ENCODE measurements at regions not wholly inside any gene's neighbourhood (a gene's known extent, or its start where the extent isn't known, plus 50 kb on each side); places are given as distances from the start of the nearest gene placed in this dataset.

DNA sequence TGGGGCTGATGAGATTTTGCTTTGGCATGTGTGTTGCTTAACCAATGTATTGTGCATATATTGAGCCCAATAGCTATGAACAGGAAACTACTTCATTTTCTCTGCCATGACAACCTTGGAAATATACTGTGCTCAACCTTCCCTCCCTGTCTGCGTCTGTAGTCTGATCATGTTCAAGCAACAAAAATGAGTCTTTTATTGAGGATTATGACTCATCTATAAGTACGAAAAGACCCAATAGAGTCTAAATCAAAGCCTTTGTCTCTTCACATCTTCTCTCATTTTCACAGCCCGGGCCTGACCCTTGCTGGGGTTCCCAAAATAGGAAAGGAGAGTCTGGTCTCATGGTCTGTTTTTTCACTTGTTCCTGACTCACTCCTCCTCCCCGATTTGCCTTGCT is 158.2 kb downstream of the CAND1 start:
- DNase-seq (ENCODE audit: low read depth), result no peak

DNA sequence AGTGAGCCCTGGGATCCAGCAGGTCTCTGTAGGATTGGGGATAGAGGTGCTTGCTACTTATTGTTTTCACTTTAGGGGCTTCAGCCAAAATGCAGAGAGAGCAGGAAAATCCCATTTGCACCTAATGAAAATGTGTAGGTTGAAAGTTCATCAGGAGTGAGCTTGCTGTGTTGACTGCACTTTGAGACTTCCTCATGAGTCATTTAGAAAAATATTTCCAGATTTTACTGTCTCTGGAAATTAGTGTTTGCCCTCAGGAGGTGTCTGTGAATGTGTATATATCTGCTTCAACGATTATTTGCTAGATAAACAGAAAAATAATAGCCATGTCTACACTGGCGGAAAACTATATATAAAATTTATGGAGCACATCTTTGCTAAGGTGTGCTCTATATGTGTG is 159.3 kb downstream of the CAND1 start:
- DNase-seq (ENCODE audit: low read depth), result no peak

DNA sequence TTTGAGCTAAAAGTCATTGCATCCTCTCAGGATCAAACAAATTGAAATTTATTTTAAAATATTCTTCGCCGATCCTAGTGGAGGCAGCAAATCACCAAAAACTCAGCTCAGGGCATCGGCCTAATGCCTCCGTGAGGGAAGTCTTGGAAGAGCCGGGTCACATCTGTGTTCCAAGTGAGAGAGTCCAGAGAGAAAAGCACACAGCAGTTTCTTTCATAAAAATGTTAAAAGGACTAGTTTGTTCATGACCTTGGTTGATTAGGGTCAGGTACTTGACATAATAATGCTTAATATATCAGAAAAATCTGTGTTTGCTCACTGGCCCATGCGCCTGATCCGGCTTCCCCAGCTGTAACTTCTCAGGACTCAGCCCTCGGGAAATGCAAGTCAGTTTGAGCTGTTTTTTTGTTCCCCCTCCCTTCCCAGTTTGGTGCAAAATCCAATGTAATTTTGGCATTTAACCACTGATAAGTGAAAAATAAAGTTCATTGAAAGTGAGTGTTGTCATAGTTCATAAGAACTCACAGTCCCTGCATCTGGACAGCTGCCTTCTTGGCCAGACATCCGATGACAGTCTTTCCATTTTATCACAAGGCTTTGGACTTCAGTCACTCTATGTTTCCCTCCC is 161.7 kb downstream of the CAND1 start:
- peak; percentile 27 for DNase-seq (ENCODE audit: low read depth)

DNA sequence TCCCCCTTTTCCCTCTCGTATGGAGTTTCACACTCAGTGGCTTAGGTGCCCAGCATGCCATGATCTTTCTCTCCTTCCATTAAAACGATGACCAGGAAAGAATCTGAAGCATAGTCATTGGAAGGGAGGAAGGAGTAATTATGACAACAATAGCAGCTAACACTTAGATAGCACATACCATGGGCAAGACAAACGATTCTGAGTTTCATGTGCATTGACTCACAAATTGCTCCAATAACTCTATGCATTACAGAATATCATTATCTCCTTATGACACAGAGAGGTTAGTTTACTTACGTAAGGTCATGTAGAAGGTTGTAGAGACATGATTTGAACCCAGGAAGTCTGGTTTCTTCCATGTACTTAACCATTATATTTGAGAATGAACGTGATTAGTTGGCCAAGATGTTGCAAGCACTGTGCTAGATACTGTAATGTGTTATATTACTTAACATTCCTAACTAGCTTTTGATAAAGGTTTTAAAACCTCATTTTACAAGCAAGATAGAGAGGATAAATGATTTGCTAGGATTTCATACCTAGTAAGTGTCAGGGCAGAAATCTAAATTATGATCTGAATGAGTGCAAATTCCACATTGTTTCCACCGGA is 162.4 kb downstream of the CAND1 start:
- DNase-seq (ENCODE audit: low read depth), result no peak

DNA sequence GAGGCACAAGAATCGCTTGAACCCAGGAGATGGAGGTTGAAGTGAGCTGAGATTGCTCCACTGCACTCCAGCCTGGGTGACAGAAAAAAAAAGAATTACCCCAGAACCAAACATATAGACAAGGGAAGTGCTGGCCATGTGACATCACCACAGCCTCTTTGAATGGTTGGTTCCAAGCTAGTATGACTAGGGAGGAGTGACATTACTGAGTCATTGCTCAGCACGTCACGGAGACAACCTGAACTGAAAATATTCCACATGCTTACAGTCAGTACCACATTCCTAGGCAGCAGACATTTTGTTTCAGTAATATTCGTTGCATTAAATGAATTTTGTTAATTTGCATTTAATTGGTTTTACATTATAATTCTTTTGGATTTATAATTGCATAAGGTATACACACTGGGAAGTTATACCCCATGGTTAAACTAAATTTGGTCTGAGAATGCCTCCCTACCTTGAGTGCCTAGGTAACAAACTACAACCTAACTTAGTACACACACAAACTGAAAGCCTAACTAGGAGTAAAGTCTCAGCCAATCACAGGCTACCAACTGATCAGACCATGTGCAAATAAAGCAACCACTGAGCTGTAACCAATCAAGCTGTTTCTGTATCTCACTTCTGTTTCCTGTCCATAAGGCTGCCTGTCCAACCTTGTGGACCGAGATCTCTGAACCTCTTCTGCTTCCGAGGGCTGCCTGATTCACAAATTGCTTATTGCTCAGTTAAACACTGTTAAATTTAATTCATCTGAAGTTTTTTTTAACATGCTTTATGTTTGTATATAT is 164.4 kb downstream of the CAND1 start:
- DNase-seq (ENCODE audit: low read depth), result no peak

DNA sequence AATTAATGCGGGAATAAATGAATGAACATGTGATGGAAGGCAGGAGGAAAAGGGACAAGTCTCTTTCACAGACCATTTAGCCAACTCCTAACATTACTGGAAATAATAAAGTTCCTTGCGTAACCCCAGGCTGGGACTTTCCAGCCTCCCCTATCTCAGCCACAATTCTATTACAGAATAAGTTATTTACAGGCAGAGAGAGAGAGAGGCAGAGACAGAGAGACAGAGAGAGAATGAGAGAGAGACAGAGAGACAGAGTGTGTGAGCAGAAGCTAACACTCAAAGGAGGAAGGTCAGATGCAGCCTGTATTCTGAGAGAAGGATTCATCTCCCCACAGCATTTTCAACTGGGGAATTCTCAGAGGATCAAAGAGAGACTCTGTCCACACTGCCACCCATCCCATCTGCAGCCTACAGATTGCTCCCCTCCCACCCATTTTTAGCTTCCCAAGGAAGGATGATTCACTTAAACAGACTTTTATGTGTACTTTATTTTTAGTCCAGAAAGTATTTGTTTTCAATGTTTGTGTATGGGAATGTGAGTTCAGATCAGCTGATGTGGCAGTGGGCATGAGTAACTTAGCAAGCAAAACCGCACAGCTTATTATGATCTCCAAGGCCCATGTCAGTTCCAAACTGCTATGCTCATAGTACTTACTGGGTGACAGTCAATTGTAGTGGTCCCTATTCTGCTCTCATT is 165.7 kb downstream of the CAND1 start:
- peak; percentile 97 for DNase-seq (ENCODE audit: low read depth)

DNA sequence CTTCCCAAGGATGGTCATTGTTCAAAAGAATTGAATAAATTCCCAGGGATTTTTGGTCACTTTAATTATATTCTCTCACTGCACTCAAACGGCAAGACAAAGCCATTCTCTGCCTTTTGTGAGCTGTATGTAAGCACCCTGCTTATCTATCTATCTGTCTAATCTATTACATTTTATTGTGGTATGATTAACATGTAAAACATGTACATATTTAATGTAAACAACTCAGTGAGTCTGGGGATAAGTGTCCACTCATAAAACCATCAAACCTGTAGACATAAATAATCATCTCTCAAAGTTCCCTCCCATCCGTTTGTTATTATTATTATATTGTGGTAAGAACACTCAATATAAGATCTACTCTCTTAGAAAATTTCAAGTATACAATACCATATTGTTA is 167.1 kb downstream of the CAND1 start:
- DNase-seq (ENCODE audit: low read depth), result no peak

DNA sequence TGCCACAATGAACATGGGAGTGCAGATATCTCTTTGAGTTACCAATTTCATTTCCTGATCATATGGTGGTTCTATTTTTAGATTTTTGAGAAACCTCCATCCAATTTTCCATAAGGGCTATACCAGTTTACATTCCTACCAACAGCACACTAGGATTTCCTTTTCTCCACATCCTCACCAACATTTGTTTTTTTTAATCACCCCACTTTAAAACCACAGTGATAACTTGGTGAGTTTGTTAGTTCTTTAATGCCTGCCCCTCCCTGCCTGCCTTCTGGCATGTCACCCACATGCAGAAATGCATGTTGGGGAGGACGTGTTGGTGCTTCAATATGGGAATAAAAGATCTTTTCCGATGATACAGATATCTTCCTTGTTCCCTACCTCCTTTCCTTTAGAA is 167.9 kb downstream of the CAND1 start:
- no peak for DNase-seq (ENCODE audit: low read depth)

DNA sequence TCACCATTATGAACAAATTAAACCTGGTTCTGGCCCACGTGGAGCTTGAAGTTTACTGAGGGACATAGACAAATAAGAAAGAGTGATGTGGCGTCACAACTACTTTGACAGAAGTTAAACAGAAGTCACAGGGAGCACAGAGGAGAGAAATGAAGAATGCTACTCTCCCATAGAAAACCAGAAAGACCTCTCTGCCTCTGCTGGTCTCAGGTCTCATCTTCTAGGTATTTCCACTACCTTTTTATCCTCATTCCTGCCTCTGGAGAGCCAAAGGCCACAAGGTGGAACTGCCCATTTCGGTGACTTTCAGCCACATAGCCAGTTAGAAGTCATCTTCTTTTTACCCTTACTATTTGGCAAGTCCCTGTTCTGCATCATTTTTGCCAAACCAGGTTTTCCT is 170.5 kb downstream of the CAND1 start:
- no peak for DNase-seq (ENCODE audit: low read depth)

DNA sequence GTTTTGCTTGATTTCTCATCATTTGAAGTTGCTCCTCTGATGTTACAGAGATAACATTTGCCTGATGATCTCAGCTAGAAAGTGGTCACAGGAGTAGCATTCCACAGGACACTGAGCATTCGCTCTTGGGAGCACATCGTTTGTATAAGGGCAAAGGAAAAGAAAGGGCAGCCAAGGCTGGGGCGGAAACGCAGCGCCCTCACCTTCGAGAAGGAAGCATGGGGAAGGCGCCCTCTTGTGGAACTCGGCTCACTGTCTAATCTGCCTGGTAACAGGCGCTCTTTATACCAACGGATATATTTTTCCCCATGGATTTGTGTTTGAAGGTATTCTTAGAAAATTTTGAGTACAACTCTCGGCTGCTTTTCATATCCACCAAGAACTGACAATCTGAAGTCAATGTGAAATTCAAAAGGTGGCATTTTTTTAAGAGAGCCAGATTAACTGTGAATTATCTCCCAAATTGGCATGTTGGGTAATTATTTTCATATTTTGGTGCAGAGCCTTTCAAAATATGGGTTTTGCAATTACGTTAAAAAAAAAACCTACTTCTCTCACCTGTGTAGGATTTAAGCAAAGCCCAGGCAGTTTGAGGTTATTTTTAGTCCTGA is 172.7 kb downstream of the CAND1 start:
- peak; percentile 72 for DNase-seq (ENCODE audit: low read depth)

DNA sequence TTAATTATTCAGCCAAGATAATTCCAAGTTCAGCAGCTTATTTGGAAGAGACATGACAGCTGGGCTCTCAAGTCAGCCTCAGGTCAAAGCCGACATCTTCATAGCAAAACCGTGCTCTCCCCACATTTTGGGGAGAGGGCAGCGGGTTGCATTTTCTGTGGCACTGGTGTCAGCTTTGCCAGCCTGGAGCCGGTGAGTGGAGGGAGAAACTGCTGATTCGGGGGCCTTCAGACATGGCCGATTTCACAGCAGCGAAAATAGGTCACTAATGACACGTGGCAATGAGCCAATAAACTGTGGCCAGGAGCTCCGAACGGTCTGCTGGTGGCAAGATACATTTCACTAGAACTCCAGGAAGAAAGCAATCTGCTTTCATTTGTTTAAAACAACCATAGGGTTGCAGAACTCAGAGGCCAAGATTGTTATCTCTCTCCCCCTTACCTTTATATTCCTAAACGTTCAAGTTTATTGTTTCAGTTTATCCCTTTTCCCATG is 173.2 kb downstream of the CAND1 start:
- no peak for DNase-seq (ENCODE audit: low read depth)

DNA sequence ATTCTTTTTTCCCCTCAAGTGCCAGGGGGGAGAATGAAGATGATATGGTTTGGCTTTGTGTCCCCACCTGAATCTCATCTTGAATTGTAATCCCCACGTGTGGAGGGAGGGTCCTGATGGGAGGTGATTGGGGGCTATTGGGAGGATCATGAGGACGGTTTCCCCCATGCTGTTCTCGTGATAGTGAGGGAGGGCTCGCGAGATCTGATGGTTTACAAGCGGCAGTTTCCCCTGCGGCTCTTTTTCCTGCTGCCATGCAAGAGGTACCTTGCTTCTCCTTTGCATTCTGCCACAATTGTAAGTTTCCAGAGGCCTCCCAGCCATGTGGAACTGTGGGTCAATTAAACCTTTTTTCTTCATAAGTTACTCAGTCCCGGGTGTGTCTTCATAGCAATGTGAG is 173.7 kb downstream of the CAND1 start:
- DNase-seq (ENCODE audit: low read depth), result no peak

DNA sequence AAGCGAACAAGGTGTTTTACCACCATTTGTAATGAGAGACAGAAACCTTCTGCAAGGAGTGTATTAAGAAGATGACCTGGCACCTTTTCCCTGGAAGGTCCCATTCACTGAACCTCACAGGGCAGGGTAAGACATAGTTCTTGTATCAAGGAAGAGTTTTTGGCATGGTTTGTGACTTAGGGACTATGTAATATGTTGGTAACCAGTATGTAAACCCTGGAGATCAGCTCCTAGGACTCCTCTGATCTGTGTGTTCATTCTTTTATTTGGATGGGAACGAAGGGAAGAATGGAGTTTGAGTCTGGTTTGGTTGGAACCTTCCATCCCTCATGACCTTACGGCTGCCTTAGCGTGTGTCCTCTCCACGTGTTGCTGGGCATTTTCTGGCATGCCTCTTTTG is 175.4 kb downstream of the CAND1 start:
- DNase-seq (ENCODE audit: low read depth), result no peak

DNA sequence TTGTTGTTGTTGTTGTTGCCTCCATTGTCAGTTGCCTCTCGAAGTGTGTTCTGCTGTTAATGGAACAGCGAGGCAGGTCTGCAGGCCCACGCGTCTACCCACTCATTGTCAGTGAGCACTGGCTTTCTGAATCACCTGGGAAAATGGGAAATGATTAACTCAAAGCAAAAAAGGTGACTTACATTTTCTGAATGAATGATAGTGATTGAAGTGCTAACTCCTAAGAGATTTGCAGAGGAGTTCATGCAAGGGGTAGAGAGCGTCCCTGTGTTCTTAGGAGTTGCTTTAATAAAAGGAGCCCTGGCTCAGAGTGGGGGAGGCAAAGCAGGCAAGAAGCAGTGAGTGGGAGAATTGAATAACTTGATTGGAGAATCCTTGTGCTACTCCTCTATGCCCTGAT is 177.6 kb downstream of the CAND1 start:
- DNase-seq (ENCODE audit: low read depth), result no peak

DNA sequence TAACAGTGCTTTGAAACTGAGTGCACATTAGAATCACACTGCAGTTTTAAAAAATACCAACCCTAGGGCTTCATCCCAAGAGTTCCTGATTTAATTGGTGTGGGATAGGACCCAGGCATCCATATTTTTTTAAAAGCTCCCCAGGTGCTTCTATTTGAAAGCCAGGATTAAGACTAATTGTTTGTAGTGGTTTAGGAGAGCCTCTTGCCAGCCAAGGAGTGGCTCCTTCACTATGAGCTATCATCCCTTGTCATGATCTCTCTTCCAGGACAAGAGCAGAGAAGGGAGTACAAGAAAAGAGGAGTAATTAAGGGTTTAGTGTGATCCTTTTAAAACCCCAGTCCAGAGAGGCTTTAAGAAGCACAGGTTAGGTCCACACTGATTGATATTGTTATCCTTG is 178.0 kb downstream of the CAND1 start:
- DNase-seq (ENCODE audit: low read depth), result no peak

DNA sequence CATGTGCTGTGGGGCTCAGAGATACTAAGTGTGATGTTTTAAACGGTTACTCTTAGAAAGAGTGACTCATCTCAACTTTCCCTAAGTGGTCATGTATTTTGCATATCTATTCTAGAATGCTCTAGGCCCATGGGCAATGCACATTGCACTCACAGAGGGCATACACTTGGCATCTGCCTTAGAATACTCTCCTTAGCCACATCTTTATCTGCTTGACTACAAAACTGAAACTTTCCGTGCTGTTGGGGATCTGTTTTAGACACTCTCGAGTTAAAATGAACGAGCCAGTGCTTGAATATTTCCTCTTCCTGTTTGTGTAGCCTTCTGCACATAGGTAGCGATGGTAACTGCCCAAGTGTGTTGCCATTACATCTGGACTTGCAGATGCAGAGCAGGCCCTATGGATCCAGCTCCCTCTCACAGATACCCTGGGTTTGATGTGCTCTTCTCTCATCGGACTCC is 180.5 kb downstream of the CAND1 start:
- DNase-seq (ENCODE audit: low read depth), result no peak

DNA sequence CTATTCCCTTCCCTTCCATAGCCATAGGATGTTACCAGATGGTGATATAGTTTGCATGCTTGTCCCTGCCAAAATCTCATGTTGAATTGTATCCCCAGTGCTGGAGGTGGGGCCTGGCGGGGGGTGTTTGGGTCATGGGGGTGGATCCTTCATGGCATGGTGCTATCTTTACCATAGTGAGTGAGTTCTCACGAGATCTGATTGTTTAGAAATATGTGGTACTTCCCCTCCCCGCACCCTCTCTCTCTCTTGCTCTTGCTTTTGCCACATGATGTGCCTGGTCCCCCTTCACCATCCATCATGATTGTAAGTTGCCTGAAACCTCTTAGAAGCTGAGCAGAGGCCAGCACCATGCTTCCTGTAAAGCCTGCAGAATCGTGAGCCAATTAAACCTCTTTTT is 181.3 kb downstream of the CAND1 start:
- DNase-seq (ENCODE audit: low read depth), result no peak

DNA sequence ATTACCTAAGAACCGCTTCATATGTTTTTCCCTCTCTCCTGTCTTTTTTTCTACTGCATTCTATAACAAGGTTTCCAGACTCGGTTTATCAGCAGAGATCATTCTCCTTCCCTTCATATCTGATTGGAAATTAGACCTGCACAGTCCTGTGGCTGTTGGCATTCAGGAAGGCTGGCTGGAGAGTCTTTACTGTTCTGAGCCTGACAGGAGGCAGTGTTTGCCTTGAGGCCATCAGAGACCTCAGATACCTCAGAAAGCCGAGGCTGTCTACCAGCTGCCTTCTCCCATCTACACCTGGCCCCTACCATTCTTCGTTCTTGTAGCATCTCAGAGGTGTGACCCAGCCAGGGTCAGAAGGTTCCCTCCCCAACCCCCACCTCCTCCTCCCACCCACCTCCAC is 182.0 kb downstream of the CAND1 start:
- DNase-seq (ENCODE audit: low read depth), result no peak

DNA sequence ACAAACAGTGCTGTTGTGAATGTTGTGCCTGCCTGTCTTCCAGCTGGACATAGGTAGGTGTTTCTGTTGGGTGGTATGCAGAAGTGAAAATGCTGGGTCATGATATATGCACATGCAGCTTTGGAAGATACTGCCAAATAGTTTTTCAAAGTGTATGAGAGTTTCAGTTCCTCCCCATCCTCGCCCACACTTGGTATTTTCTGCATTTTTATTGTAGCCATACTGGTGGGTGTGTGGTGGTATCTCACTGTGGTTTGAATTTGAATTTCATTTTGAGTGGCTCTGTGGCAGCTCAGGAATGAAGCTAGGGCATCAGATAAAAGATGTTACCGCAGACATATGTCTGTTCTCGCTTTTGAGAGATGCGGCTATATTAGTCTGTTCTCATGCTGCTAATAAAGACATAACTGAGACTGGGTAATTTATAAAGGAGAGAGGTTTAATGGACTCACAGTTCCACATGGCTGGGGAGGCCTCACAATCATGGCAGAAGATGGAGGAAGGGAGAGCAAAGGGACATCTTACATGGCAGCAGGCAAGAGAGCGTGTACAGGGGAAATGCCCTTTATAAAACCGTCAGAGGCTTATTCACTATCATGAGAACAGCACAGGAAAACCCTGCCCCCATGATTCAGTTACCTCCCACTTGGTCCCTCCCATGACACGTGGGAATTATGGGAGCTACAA is 183.1 kb downstream of the CAND1 start:
- DNase-seq (ENCODE audit: low read depth), result no peak

DNA sequence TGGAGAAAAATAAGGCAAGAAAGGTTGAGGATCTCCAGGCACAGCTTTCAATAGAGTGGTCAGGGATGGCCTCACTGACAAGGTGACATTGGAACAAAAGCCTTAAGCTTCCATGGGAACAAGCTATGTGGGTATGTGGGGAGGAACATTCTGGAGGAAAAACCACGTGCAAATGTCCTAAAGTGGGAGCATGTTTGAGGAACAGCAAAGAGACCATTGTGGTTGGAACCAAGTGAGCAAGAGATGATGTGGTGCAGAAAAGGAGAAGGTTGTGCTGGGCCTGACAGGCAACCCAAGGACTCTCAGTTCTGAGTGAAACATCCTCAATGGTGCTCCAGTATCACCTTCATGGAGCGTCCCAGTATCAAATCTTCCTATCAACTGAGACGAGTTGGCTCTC is 184.0 kb downstream of the CAND1 start:
- no peak for DNase-seq (ENCODE audit: low read depth)

DNA sequence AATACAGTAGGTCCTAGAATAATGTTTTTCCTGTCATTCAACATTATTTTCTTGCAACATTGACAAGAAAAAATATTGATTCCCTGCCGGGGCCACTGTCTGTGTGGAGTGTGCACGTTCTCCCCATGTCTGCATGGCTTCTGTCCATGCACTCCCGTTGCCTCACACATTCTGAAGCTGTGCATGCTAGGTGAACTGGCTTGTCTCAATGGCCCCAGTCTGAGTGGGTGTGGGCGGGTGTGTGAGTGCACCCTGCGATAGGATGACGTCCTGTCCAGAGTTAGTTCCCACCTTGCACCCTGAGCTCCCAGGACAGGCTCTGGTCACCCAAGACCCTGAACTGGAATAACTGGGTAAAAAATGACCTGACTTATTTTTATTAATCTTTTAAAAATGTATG is 186.1 kb downstream of the CAND1 start:
- DNase-seq (ENCODE audit: low read depth), result no peak

Data from stromal cell of bone marrow (primary cell).